ENCODE measurements at regions not wholly inside any gene's neighbourhood (a gene's known extent, or its start where the extent isn't known, plus 50 kb on each side); places are given as distances from the start of the nearest gene placed in this dataset.

- H3K9me3 ChIP-seq (ENCODE audit: severe bottlenecking): no peaks in the 10 kb centered on the region
- TF ChIP-seq CTCF (IDR thresholded peaks at IDR 0.05; ENCODE audit: poor library complexity, severe bottlenecking): no peak
- ATAC-seq (ENCODE audit: low read depth) (no peak), DNase-seq (ENCODE audit: low spot score) (no peak)
- no peak overlapping the region for H3K4me3 ChIP-seq (ENCODE audit: severe bottlenecking)
- no peaks in the 10 kb centered on the region for H3K36me3 ChIP-seq (ENCODE audit: low read depth)
- no peaks in the 10 kb centered on the region for H3K27me3 ChIP-seq (ENCODE audit: insufficient read depth, poor library complexity, severe bottlenecking)
- no peaks in the 10 kb centered on the region for H3K4me1 ChIP-seq (ENCODE audit: insufficient read depth, poor library complexity, severe bottlenecking)
- no peak overlapping the region for H3K27ac ChIP-seq (ENCODE audit: poor library complexity, severe bottlenecking)
These were observed 178.7 kb upstream of the TMTC1 start for GRCh38 chr12:29962276-29963035.

GRCh38 chr12:29961231-29961630 is 177.5 kb upstream of the TMTC1 start:
- Histone ChIP-seq H3K36me3 (ENCODE audit: low read depth) (no peaks in the 10 kb centered on the region), H3K4me3 (ENCODE audit: severe bottlenecking) (no peak overlapping the region), H3K9me3 (ENCODE audit: severe bottlenecking) (no peaks in the 10 kb centered on the region), H3K27ac (ENCODE audit: poor library complexity, severe bottlenecking) (no peak overlapping the region), H3K27me3 (ENCODE audit: insufficient read depth, poor library complexity, severe bottlenecking) (no peaks in the 10 kb centered on the region), H3K4me1 (ENCODE audit: insufficient read depth, poor library complexity, severe bottlenecking) (no peaks in the 10 kb centered on the region)
- ATAC-seq (ENCODE audit: low read depth) (no peak), DNase-seq (ENCODE audit: low spot score) (no peak)
- TF ChIP-seq CTCF (IDR thresholded peaks at IDR 0.05; ENCODE audit: poor library complexity, severe bottlenecking): no peak

- no peaks in the 10 kb centered on the region for H3K9me3 ChIP-seq (ENCODE audit: severe bottlenecking)
- no peak overlapping the region for H3K27ac ChIP-seq (ENCODE audit: poor library complexity, severe bottlenecking)
- H3K36me3 ChIP-seq (ENCODE audit: low read depth): no peaks in the 10 kb centered on the region
- no peaks in the 10 kb centered on the region for H3K4me1 ChIP-seq (ENCODE audit: insufficient read depth, poor library complexity, severe bottlenecking)
- TF ChIP-seq CTCF (IDR thresholded peaks at IDR 0.05; ENCODE audit: poor library complexity, severe bottlenecking): no peak
- ATAC-seq (ENCODE audit: low read depth) (no peak), DNase-seq (ENCODE audit: low spot score) (no peak)
- H3K4me3 ChIP-seq (ENCODE audit: severe bottlenecking): no peak overlapping the region
- no peaks in the 10 kb centered on the region for H3K27me3 ChIP-seq (ENCODE audit: insufficient read depth, poor library complexity, severe bottlenecking)
These were observed 176.4 kb upstream of the TMTC1 start for GRCh38 chr12:29960122-29960521.

GRCh38 chr12:29957835-29958234 is 174.1 kb upstream of the TMTC1 start:
- DNase-seq (ENCODE audit: low spot score) (no peak), ATAC-seq (ENCODE audit: low read depth) (no peak)
- H3K9me3 ChIP-seq (ENCODE audit: severe bottlenecking): no peaks in the 10 kb centered on the region
- no peaks in the 10 kb centered on the region for H3K36me3 ChIP-seq (ENCODE audit: low read depth)
- H3K27me3 ChIP-seq (ENCODE audit: insufficient read depth, poor library complexity, severe bottlenecking): no peaks in the 10 kb centered on the region
- H3K27ac ChIP-seq (ENCODE audit: poor library complexity, severe bottlenecking): no peak overlapping the region
- H3K4me3 ChIP-seq (ENCODE audit: severe bottlenecking): no peak overlapping the region
- no peak for TF ChIP-seq CTCF (IDR thresholded peaks at IDR 0.05; ENCODE audit: poor library complexity, severe bottlenecking)
- H3K4me1 ChIP-seq (ENCODE audit: insufficient read depth, poor library complexity, severe bottlenecking): no peaks in the 10 kb centered on the region

GRCh38 chr12:29945904-29946303 is 162.2 kb upstream of the TMTC1 start:
- Histone ChIP-seq H3K27ac (ENCODE audit: poor library complexity, severe bottlenecking) (no peak overlapping the region), H3K9me3 (ENCODE audit: severe bottlenecking) (no peaks in the 10 kb centered on the region), H3K27me3 (ENCODE audit: insufficient read depth, poor library complexity, severe bottlenecking) (no peaks in the 10 kb centered on the region), H3K4me3 (ENCODE audit: severe bottlenecking) (no peak overlapping the region), H3K4me1 (ENCODE audit: insufficient read depth, poor library complexity, severe bottlenecking) (no peaks in the 10 kb centered on the region), H3K36me3 (ENCODE audit: low read depth) (no peaks in the 10 kb centered on the region)
- ATAC-seq (ENCODE audit: low read depth) (no peak), DNase-seq (ENCODE audit: low spot score) (no peak)
- TF ChIP-seq CTCF (IDR thresholded peaks at IDR 0.05; ENCODE audit: poor library complexity, severe bottlenecking): no peak

All from RWPE2 (cell line).